K562 (cell line): ENCODE measurements at regions not wholly inside any gene's neighbourhood (a gene's known extent, or its start where the extent isn't known, plus 50 kb on each side); places are given as distances from the start of the nearest gene placed in this dataset.

Experiments used
- DACH1 ChIP-seq: fragments of 450-650 bp; IDR thresholded peaks from 2 replicates; pipeline ENCODE4 v1.6.1; 2018; ENCODE audit not compliant: partially characterized antibody
- L3MBTL2 ChIP-seq: fragments of 450-650 bp; IDR thresholded peaks from 2 replicates; pipeline ENCODE4 v1.6.1; 2016; ENCODE audit warnings: mild to moderate bottlenecking, moderate library complexity
- MAFG ChIP-seq: fragments of 450-650 bp; conservative IDR thresholded peaks from 2 replicates; pipeline ENCODE4 v1.6.1; 2016; ENCODE audit warnings: missing genetic modification characterization, missing compliant biosample characterization
- PTBP1 ChIP-seq: fragments of 200-400 bp; formaldehyde crosslinking; IDR thresholded peaks from 2 replicates; pipeline ENCODE4 v1.6.1; 2017; ENCODE audit warnings: low read depth, low read length
- RBM15 ChIP-seq: fragments of 200-400 bp; formaldehyde crosslinking; IDR thresholded peaks from 2 replicates; pipeline ENCODE4 v1.6.1; 2018; ENCODE audit warnings: mild to moderate bottlenecking, low read length, moderate library complexity; ENCODE audit not compliant: insufficient read depth
- RNF2 ChIP-seq: sonication (generic); IDR thresholded peaks from 2 replicates; pipeline ENCODE4 v1.6.1; 2016
- SRSF1 ChIP-seq: fragments of 200-400 bp; formaldehyde crosslinking; IDR thresholded peaks from 2 replicates; pipeline ENCODE4 v1.6.1; 2017; ENCODE audit warnings: mild to moderate bottlenecking, low read depth, low read length, moderate library complexity
- ZBTB8A ChIP-seq: fragments of 450-650 bp; IDR thresholded peaks from 2 replicates; pipeline ENCODE4 v1.6.1; 2018; ENCODE audit warnings: mild to moderate bottlenecking, moderate library complexity; ENCODE audit not compliant: partially characterized antibody
- ZNF316 ChIP-seq: fragments of 450-650 bp; IDR thresholded peaks from 2 replicates; pipeline ENCODE4 v1.6.1; 2016
- TF ChIP-seq, protein P1 (sequence below): fragments of 450-650 bp; IDR thresholded peaks from 2 replicates; pipeline ENCODE4 v1.6.1; 2016; ENCODE audit warnings: antibody characterized with exemption
- TF ChIP-seq, protein P2 (sequence below): fragments of 200-400 bp; formaldehyde crosslinking; IDR thresholded peaks from 2 replicates; pipeline ENCODE4 v1.6.1; 2017; ENCODE audit warnings: mild to moderate bottlenecking, low read depth, low read length, moderate library complexity
- TF ChIP-seq, protein P3 (sequence below), 2 experiments: fragments of 450-650 bp in 1 of 2; sonication (generic) in 1 of 2; formaldehyde crosslinking in 1 of 2; IDR thresholded peaks in 1 of 2; conservative IDR thresholded peaks in 1 of 2; 2 replicates each; pipeline versions ENCODE4 v1.6.1 to v1.8.1; 2016 to 2023; ENCODE audit warnings: mild to moderate bottlenecking in 2 of 2, moderate library complexity in 2 of 2, inconsistent platforms in 1 of 2, missing genetic modification reagents in 1 of 2

DNA sequence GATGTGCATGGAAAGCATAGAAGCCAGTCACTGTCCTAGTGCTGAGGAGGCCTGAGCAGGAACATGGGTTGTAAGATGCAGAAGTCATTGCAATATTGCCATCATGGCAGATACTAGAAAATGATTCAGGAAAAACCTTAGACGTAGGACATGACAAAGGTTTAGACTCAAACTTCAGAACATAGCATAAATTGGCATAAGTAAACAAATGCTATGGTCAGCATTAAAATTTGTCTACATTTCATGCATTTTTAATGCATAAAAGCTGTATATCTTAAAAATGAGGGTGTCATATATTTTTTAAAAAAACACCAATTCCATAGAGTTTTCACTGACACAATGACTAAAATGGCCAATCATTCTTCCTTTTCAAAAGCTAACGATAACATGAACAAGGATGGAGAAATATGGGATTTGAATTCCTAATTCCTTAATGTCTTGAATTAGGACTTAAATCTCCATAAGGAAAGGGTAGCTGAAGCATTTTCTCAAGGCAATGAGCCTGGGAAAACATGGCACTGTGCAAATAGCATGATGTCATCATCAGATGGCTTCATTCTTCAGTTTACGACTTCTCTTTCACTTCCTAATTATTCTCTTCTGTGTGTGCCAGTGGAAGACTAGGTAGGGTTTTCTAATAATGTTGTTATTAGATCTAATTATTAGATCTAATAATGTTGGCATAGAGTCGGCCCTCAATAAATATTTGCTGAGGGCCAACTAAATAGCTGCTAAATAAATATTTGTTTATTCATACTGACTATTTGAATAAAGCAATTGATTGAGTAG is 125.1 kb upstream of the FRG1 start (continued):
- TF ChIP-seq, protein P1, sequence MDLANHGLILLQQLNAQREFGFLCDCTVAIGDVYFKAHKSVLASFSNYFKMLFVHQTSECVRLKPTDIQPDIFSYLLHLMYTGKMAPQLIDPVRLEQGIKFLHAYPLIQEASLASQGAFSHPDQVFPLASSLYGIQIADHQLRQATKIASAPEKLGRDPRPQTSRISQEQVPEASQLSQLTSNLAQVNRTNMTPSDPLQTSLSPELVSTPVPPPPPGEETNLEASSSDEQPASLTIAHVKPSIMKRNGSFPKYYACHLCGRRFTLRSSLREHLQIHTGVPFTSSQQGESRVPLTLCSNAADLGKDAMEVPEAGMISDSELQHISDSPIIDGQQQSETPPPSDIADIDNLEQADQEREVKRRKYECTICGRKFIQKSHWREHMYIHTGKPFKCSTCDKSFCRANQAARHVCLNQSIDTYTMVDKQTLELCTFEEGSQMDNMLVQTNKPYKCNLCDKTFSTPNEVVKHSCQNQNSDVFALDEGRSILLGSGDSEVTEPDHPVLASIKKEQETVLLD: no peak
- TF ChIP-seq DACH1 (peak; percentile 90), SRSF1 (no peak), ZBTB8A (no peak), RNF2 (no peak), L3MBTL2 (no peak), RBM15 (no peak), PTBP1 (no peak), MAFG (peak; percentile 39), ZNF316 (peak; percentile 33)
- TF ChIP-seq, protein P2, sequence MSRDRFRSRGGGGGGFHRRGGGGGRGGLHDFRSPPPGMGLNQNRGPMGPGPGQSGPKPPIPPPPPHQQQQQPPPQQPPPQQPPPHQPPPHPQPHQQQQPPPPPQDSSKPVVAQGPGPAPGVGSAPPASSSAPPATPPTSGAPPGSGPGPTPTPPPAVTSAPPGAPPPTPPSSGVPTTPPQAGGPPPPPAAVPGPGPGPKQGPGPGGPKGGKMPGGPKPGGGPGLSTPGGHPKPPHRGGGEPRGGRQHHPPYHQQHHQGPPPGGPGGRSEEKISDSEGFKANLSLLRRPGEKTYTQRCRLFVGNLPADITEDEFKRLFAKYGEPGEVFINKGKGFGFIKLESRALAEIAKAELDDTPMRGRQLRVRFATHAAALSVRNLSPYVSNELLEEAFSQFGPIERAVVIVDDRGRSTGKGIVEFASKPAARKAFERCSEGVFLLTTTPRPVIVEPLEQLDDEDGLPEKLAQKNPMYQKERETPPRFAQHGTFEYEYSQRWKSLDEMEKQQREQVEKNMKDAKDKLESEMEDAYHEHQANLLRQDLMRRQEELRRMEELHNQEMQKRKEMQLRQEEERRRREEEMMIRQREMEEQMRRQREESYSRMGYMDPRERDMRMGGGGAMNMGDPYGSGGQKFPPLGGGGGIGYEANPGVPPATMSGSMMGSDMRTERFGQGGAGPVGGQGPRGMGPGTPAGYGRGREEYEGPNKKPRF: no peak
- TF ChIP-seq, protein P3, sequence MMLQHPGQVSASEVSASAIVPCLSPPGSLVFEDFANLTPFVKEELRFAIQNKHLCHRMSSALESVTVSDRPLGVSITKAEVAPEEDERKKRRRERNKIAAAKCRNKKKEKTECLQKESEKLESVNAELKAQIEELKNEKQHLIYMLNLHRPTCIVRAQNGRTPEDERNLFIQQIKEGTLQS (IDR thresholded peaks at IDR 0.05): 0 out of 2 replicates have a peak, but pooled peaks have one; percentile 23
- TF ChIP-seq, protein P3 (CRISPR knock-in tag; conservative IDR thresholded peaks at IDR 0.05): no peak
